ENCODE measurements at regions not wholly inside any gene's neighbourhood (a gene's known extent, or its start where the extent isn't known, plus 50 kb on each side); places are given as distances from the start of the nearest gene placed in this dataset.

GRCh38 chr18:53798516-53798915 lies 426.0 kb downstream of the MBD2 start:
- no peaks in the 10 kb centered on the region for H3K36me3 ChIP-seq (ENCODE audit: control insufficient read depth in 5 of 5, insufficient read depth in 5 of 5, low read length in 5 of 5)
- peaks cover 0 to 5% (median 0%) of the 10 kb centered on the region in 5 donors for H3K9me3 ChIP-seq (ENCODE audit: control insufficient read depth in 5 of 5, low read length in 5 of 5)
- no peaks in the 10 kb centered on the region for H3K4me1 ChIP-seq (ENCODE audit: control insufficient read depth in 5 of 5, insufficient read depth in 5 of 5, low read length in 5 of 5)
- H3K27me3 ChIP-seq (ENCODE audit: control insufficient read depth in 5 of 5, insufficient read depth in 4 of 5, low read length in 5 of 5): no peaks in the 10 kb centered on the region
- H3K27ac ChIP-seq (ENCODE audit: low read depth, low read length): no peak overlapping the region
- H3K9ac ChIP-seq (ENCODE audit: low read length in 5 of 5): no peak overlapping the region
- H3K4me3 ChIP-seq (ENCODE audit: low read depth in 1 of 5, low read length in 5 of 5): no peak overlapping the region

GRCh38 chr18:53797998-53798495 lies 426.4 kb downstream of the MBD2 start:
- Histone ChIP-seq H3K36me3 (ENCODE audit: control insufficient read depth in 5 of 5, insufficient read depth in 5 of 5, low read length in 5 of 5) (no peaks in the 10 kb centered on the region), H3K4me1 (ENCODE audit: control insufficient read depth in 5 of 5, insufficient read depth in 5 of 5, low read length in 5 of 5) (no peaks in the 10 kb centered on the region), H3K9me3 (ENCODE audit: control insufficient read depth in 5 of 5, low read length in 5 of 5) (peaks cover 0 to 5% (median 0%) of the 10 kb centered on the region in 5 donors), H3K27ac (ENCODE audit: low read depth, low read length) (no peak overlapping the region), H3K9ac (ENCODE audit: low read length in 5 of 5) (no peak overlapping the region), H3K4me3 (ENCODE audit: low read depth in 1 of 5, low read length in 5 of 5) (no peak overlapping the region), H3K27me3 (ENCODE audit: control insufficient read depth in 5 of 5, insufficient read depth in 4 of 5, low read length in 5 of 5) (no peaks in the 10 kb centered on the region)

- H3K4me1 ChIP-seq (ENCODE audit: control insufficient read depth in 5 of 5, insufficient read depth in 5 of 5, low read length in 5 of 5): no peaks in the 10 kb centered on the region
- H3K9ac ChIP-seq (ENCODE audit: low read length in 5 of 5): no peak overlapping the region
- H3K4me3 ChIP-seq (ENCODE audit: low read depth in 1 of 5, low read length in 5 of 5): no peak overlapping the region
- peaks cover 0 to 7% (median 0%) of the 10 kb centered on the region in 5 donors for H3K9me3 ChIP-seq (ENCODE audit: control insufficient read depth in 5 of 5, low read length in 5 of 5)
- no peak overlapping the region for H3K27ac ChIP-seq (ENCODE audit: low read depth, low read length)
- H3K36me3 ChIP-seq (ENCODE audit: control insufficient read depth in 5 of 5, insufficient read depth in 5 of 5, low read length in 5 of 5): no peaks in the 10 kb centered on the region
- no peaks in the 10 kb centered on the region for H3K27me3 ChIP-seq (ENCODE audit: control insufficient read depth in 5 of 5, insufficient read depth in 4 of 5, low read length in 5 of 5)
These were observed 428.3 kb downstream of the MBD2 start for GRCh38 chr18:53796040-53796729.

GRCh38 chr18:53795610-53796009 lies 428.9 kb downstream of the MBD2 start:
- H3K27ac ChIP-seq (ENCODE audit: low read depth, low read length): no peak overlapping the region
- H3K9ac ChIP-seq (ENCODE audit: low read length in 5 of 5): no peak overlapping the region
- H3K4me1 ChIP-seq (ENCODE audit: control insufficient read depth in 5 of 5, insufficient read depth in 5 of 5, low read length in 5 of 5): no peaks in the 10 kb centered on the region

GRCh38 chr18:53795061-53795460 lies 429.4 kb downstream of the MBD2 start:
- peaks cover 0 to 4% (median 0%) of the 10 kb centered on the region in 5 donors for H3K9me3 ChIP-seq (ENCODE audit: control insufficient read depth in 5 of 5, low read length in 5 of 5)
- H3K36me3 ChIP-seq (ENCODE audit: control insufficient read depth in 5 of 5, insufficient read depth in 5 of 5, low read length in 5 of 5): no peaks in the 10 kb centered on the region
- no peak overlapping the region for H3K27ac ChIP-seq (ENCODE audit: low read depth, low read length)
- no peak overlapping the region for H3K4me3 ChIP-seq (ENCODE audit: low read depth in 1 of 5, low read length in 5 of 5)
- no peak overlapping the region for H3K9ac ChIP-seq (ENCODE audit: low read length in 5 of 5)
- H3K4me1 ChIP-seq (ENCODE audit: control insufficient read depth in 5 of 5, insufficient read depth in 5 of 5, low read length in 5 of 5): no peaks in the 10 kb centered on the region
- no peaks in the 10 kb centered on the region for H3K27me3 ChIP-seq (ENCODE audit: control insufficient read depth in 5 of 5, insufficient read depth in 4 of 5, low read length in 5 of 5)

More at GRCh38 chr18:53795610-53796009, 428.9 kb downstream of the MBD2 start:
- no peaks in the 10 kb centered on the region for H3K36me3 ChIP-seq (ENCODE audit: control insufficient read depth in 5 of 5, insufficient read depth in 5 of 5, low read length in 5 of 5)
- no peak overlapping the region for H3K4me3 ChIP-seq (ENCODE audit: low read depth in 1 of 5, low read length in 5 of 5)
- H3K27me3 ChIP-seq (ENCODE audit: control insufficient read depth in 5 of 5, insufficient read depth in 4 of 5, low read length in 5 of 5): no peaks in the 10 kb centered on the region
- H3K9me3 ChIP-seq (ENCODE audit: control insufficient read depth in 5 of 5, low read length in 5 of 5): peaks cover 0 to 4% (median 0%) of the 10 kb centered on the region in 5 donors

GRCh38 chr18:53792762-53793161 lies 431.7 kb downstream of the MBD2 start:
- no peaks in the 10 kb centered on the region for H3K4me1 ChIP-seq (ENCODE audit: control insufficient read depth in 5 of 5, insufficient read depth in 5 of 5, low read length in 5 of 5)
- H3K36me3 ChIP-seq (ENCODE audit: control insufficient read depth in 5 of 5, insufficient read depth in 5 of 5, low read length in 5 of 5): no peaks in the 10 kb centered on the region
- H3K9me3 ChIP-seq (ENCODE audit: control insufficient read depth in 5 of 5, low read length in 5 of 5): peaks cover 0 to 4% (median 0%) of the 10 kb centered on the region in 5 donors
- no peak overlapping the region for H3K9ac ChIP-seq (ENCODE audit: low read length in 5 of 5)
- no peak overlapping the region for H3K27ac ChIP-seq (ENCODE audit: low read depth, low read length)
- no peak overlapping the region for H3K4me3 ChIP-seq (ENCODE audit: low read depth in 1 of 5, low read length in 5 of 5)
- H3K27me3 ChIP-seq (ENCODE audit: control insufficient read depth in 5 of 5, insufficient read depth in 4 of 5, low read length in 5 of 5): no peaks in the 10 kb centered on the region

- Histone ChIP-seq H3K27me3 (ENCODE audit: control insufficient read depth in 5 of 5, insufficient read depth in 4 of 5, low read length in 5 of 5) (no peaks in the 10 kb centered on the region), H3K9me3 (ENCODE audit: control insufficient read depth in 5 of 5, low read length in 5 of 5) (peaks cover 0 to 4% (median 0%) of the 10 kb centered on the region in 5 donors), H3K27ac (ENCODE audit: low read depth, low read length) (no peak overlapping the region), H3K4me3 (ENCODE audit: low read depth in 1 of 5, low read length in 5 of 5) (no peak overlapping the region), H3K36me3 (ENCODE audit: control insufficient read depth in 5 of 5, insufficient read depth in 5 of 5, low read length in 5 of 5) (no peaks in the 10 kb centered on the region), H3K4me1 (ENCODE audit: control insufficient read depth in 5 of 5, insufficient read depth in 5 of 5, low read length in 5 of 5) (no peaks in the 10 kb centered on the region), H3K9ac (ENCODE audit: low read length in 5 of 5) (no peak overlapping the region)
These were observed 433.7 kb downstream of the MBD2 start for GRCh38 chr18:53790786-53791185.

- peaks cover 0 to 4% (median 0%) of the 10 kb centered on the region in 5 donors for H3K9me3 ChIP-seq (ENCODE audit: control insufficient read depth in 5 of 5, low read length in 5 of 5)
- no peak overlapping the region for H3K27ac ChIP-seq (ENCODE audit: low read depth, low read length)
- no peaks in the 10 kb centered on the region for H3K36me3 ChIP-seq (ENCODE audit: control insufficient read depth in 5 of 5, insufficient read depth in 5 of 5, low read length in 5 of 5)
- H3K27me3 ChIP-seq (ENCODE audit: control insufficient read depth in 5 of 5, insufficient read depth in 4 of 5, low read length in 5 of 5): no peaks in the 10 kb centered on the region
- H3K4me3 ChIP-seq (ENCODE audit: low read depth in 1 of 5, low read length in 5 of 5): no peak overlapping the region
- H3K4me1 ChIP-seq (ENCODE audit: control insufficient read depth in 5 of 5, insufficient read depth in 5 of 5, low read length in 5 of 5): no peaks in the 10 kb centered on the region
- no peak overlapping the region for H3K9ac ChIP-seq (ENCODE audit: low read length in 5 of 5)
These were observed 434.9 kb downstream of the MBD2 start for GRCh38 chr18:53789376-53790247.

- H3K36me3 ChIP-seq (ENCODE audit: control insufficient read depth in 5 of 5, insufficient read depth in 5 of 5, low read length in 5 of 5): no peaks in the 10 kb centered on the region
- no peak overlapping the region for H3K9ac ChIP-seq (ENCODE audit: low read length in 5 of 5)
- no peak overlapping the region for H3K4me3 ChIP-seq (ENCODE audit: low read depth in 1 of 5, low read length in 5 of 5)
- no peaks in the 10 kb centered on the region for H3K27me3 ChIP-seq (ENCODE audit: control insufficient read depth in 5 of 5, insufficient read depth in 4 of 5, low read length in 5 of 5)
- H3K4me1 ChIP-seq (ENCODE audit: control insufficient read depth in 5 of 5, insufficient read depth in 5 of 5, low read length in 5 of 5): no peaks in the 10 kb centered on the region
- H3K9me3 ChIP-seq (ENCODE audit: control insufficient read depth in 5 of 5, low read length in 5 of 5): no peaks in the 10 kb centered on the region
- no peak overlapping the region for H3K27ac ChIP-seq (ENCODE audit: low read depth, low read length)
These were observed 438.7 kb downstream of the MBD2 start for GRCh38 chr18:53785811-53786210.

GRCh38 chr18:53784253-53784652 lies 440.2 kb downstream of the MBD2 start:
- Histone ChIP-seq H3K4me1 (ENCODE audit: control insufficient read depth in 5 of 5, insufficient read depth in 5 of 5, low read length in 5 of 5) (no peaks in the 10 kb centered on the region), H3K27me3 (ENCODE audit: control insufficient read depth in 5 of 5, insufficient read depth in 4 of 5, low read length in 5 of 5) (no peaks in the 10 kb centered on the region), H3K36me3 (ENCODE audit: control insufficient read depth in 5 of 5, insufficient read depth in 5 of 5, low read length in 5 of 5) (no peaks in the 10 kb centered on the region), H3K27ac (ENCODE audit: low read depth, low read length) (no peak overlapping the region), H3K9ac (ENCODE audit: low read length in 5 of 5) (no peak overlapping the region), H3K4me3 (ENCODE audit: low read depth in 1 of 5, low read length in 5 of 5) (no peak overlapping the region), H3K9me3 (ENCODE audit: control insufficient read depth in 5 of 5, low read length in 5 of 5) (no peaks in the 10 kb centered on the region)
